Lung (tissue), 11 donors: ENCODE measurements at regions not wholly inside any gene's neighbourhood (a gene's known extent, or its start where the extent isn't known, plus 50 kb on each side); places are given as distances from the start of the nearest gene placed in this dataset.
"Not testable (repeated sequence)": the region's sequence is repeated elsewhere in the genome, so short reads cannot be mapped to it uniquely, and the experiment has no call there.

ENCODE experiments used
- ATAC-seq: fragments of 200-7000 bp; cut with Tn5 transposase; one replicate; pipeline ENCODE4 v1.9.1; 2020; ENCODE audit warnings: moderate number of reproducible peaks; ENCODE audit not compliant: insufficient read depth, low FRiP score
- DNase-seq, 3 donors: peaks; one replicate each; pipeline ENCODE4 v3.0.0-alpha.2; 2013 to 2017
- H3K27ac ChIP-seq, 2 donors: one replicate each; pipeline ENCODE4 v1.5.1; 2013; ENCODE audit warnings: mild to moderate bottlenecking in 2 of 2, moderate library complexity in 2 of 2, control low read depth in 1 of 2, inconsistent platforms in 1 of 2, low read depth in 1 of 2, low read length in 1 of 2
- H3K27me3 ChIP-seq, 3 donors: one replicate each; pipeline ENCODE4 v1.5.1; 2013; ENCODE audit warnings: low read length in 2 of 3; ENCODE audit not compliant: control insufficient read depth in 3 of 3, insufficient read depth in 3 of 3
- H3K36me3 ChIP-seq, 4 donors: one replicate each; pipeline ENCODE4 v1.5.1; 2013; ENCODE audit warnings: low read length in 4 of 4, mild to moderate bottlenecking in 1 of 4, moderate library complexity in 1 of 4; ENCODE audit not compliant: control insufficient read depth in 4 of 4, insufficient read depth in 4 of 4
- H3K4me1 ChIP-seq, 5 donors: one replicate each; pipeline ENCODE4 v1.5.1; 2013; ENCODE audit warnings: low read length in 5 of 5, mild to moderate bottlenecking in 2 of 5, moderate library complexity in 1 of 5; ENCODE audit not compliant: control insufficient read depth in 5 of 5, insufficient read depth in 5 of 5
- H3K4me3 ChIP-seq: one replicate; pipeline ENCODE4 v1.5.1; 2013; ENCODE audit warnings: mild to moderate bottlenecking, control low read depth, moderate library complexity
- H3K9ac ChIP-seq, 2 donors: one replicate each; pipeline ENCODE4 v1.5.1; 2013; ENCODE audit warnings: low read length in 2 of 2, control low read depth in 1 of 2; ENCODE audit not compliant: insufficient read depth in 1 of 2
- H3K9me3 ChIP-seq, 4 donors: one replicate each; pipeline ENCODE4 v1.5.1; 2013; ENCODE audit warnings: low read length in 3 of 4, mild to moderate bottlenecking in 1 of 4, moderate library complexity in 1 of 4; ENCODE audit not compliant: control insufficient read depth in 4 of 4, insufficient read depth in 3 of 4
- CTCF ChIP-seq: IDR thresholded peaks from 2 replicates; pipeline ENCODE4 v1.5.1; 2012; ENCODE audit warnings: mild to moderate bottlenecking; ENCODE audit errors: control extremely low read depth, extremely low read depth
- WGBS, 2 donors: extraction: QIAGEN DNeasy Blood & Tissue Kit; methylation state at CpG; one replicate each; pipeline ENCODE4 v1.1.7; 2013; 5-methylcytosine and 5-hydroxymethylcytosine counted together
- donor health status: control.
- donor health status: control.
- donor health status: Bipolar disorder and iron deficiency.
- donor health status: healthy.
- donor health status: DM: yes; HTN: yes; CAD: no.

- Histone ChIP-seq H3K36me3 (no peaks in the 10 kb centered on the region), H3K4me3 (no peak overlapping the region), H3K27me3 (no peaks in the 10 kb centered on the region), H3K9me3 (no peaks in the 10 kb centered on the region), H3K4me1 (peaks cover 0 to 3% (median 0%) of the 10 kb centered on the region in 5 donors), H3K9ac (no peak overlapping the region), H3K27ac (no peak overlapping the region)
- WGBS, 2 donors: 76 to 95% methylated on average over 1 of the region's 1 CpG
- ATAC-seq: no peak
- TF ChIP-seq CTCF: no peak
- DNase-seq: no peak
These were observed 726.8 kb upstream of the FAT3 start for GRCh38 chr11:91497847-91498246.

- ATAC-seq: no peak
- H3K27me3 ChIP-seq: no peaks in the 10 kb centered on the region
- H3K4me1 ChIP-seq: peaks cover 0 to 3% (median 0%) of the 10 kb centered on the region in 5 donors
- H3K36me3 ChIP-seq: no peaks in the 10 kb centered on the region
- H3K27ac ChIP-seq: no peak overlapping the region
- H3K9me3 ChIP-seq: no peaks in the 10 kb centered on the region
- TF ChIP-seq CTCF: no peak
- DNase-seq: peak in 1 of 3 donors; percentile 5
- no peak overlapping the region for H3K4me3 ChIP-seq
- H3K9ac ChIP-seq: no peak overlapping the region
These were observed 728.8 kb upstream of the FAT3 start for GRCh38 chr11:91495837-91496236.

- WGBS, 2 donors: 79 to 81% methylated on average over 5 of the region's 5 CpGs
These were observed 734.6 kb upstream of the FAT3 start for GRCh38 chr11:91489989-91490388.

GRCh38 chr11:91483956-91484355 is 740.7 kb upstream of the FAT3 start:
- not testable (repeated sequence) for H3K36me3 ChIP-seq, H3K27ac ChIP-seq, ATAC-seq, DNase-seq, H3K4me1 ChIP-seq, H3K4me3 ChIP-seq, H3K27me3 ChIP-seq, H3K9me3 ChIP-seq, H3K9ac ChIP-seq
- WGBS, 2 donors: 69 to 78% methylated on average over 1 of the region's 1 CpG

More at GRCh38 chr11:91489989-91490388, 734.6 kb upstream of the FAT3 start:
- ATAC-seq (no peak), DNase-seq (no peak)
- no peak overlapping the region for H3K27ac ChIP-seq
- no peak for TF ChIP-seq CTCF
- H3K9me3 ChIP-seq: no peaks in the 10 kb centered on the region
- H3K4me1 ChIP-seq: peaks cover 0 to 3% (median 0%) of the 10 kb centered on the region in 5 donors
- H3K27me3 ChIP-seq: no peaks in the 10 kb centered on the region
- no peak overlapping the region for H3K4me3 ChIP-seq
- no peak overlapping the region for H3K9ac ChIP-seq
- no peaks in the 10 kb centered on the region for H3K36me3 ChIP-seq

GRCh38 chr11:91481875-91482274 is 742.7 kb upstream of the FAT3 start:
- H3K9me3 ChIP-seq: peaks cover 0 to 11% (median 2%) of the 10 kb centered on the region in 4 donors
- 72 to 92% methylated on average over 2 of the region's 2 CpGs for WGBS, 2 donors
- not testable (repeated sequence) for H3K27ac ChIP-seq, H3K4me3 ChIP-seq, H3K27me3 ChIP-seq, H3K4me1 ChIP-seq, ATAC-seq, DNase-seq, H3K9ac ChIP-seq, H3K36me3 ChIP-seq
